LNCAP (cell line): ENCODE measurements at regions not wholly inside any gene's neighbourhood (a gene's known extent, or its start where the extent isn't known, plus 50 kb on each side); places are given as distances from the start of the nearest gene placed in this dataset.

ENCODE experiments used
- TF ChIP-seq, protein P1 (sequence below): fragments of 450-650 bp; IDR thresholded peaks from 2 replicates; pipeline ENCODE4 v1.5.1; 2017; ENCODE audit warnings: mild to moderate bottlenecking

DNA sequence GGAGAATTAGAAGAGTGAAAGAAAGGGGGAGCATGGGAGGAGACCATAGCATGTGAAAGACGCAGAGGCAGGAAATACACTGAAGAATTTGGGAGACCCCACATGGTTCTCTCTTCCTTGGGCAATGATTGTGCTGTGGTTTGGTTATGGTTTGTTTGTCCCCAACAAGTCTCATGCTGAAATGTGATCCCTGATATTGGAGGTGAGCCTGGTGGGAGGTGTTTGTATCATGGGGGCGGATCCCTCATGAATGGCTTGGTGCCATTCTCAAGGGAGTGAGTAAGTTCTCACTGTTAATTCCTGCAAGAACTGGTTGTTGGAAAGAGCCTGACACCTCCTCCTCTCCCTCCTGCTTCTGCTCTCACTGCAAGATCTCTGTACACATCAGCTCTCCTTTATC lies 78.6 kb upstream of the RAI2 start:
- TF ChIP-seq, protein P1, sequence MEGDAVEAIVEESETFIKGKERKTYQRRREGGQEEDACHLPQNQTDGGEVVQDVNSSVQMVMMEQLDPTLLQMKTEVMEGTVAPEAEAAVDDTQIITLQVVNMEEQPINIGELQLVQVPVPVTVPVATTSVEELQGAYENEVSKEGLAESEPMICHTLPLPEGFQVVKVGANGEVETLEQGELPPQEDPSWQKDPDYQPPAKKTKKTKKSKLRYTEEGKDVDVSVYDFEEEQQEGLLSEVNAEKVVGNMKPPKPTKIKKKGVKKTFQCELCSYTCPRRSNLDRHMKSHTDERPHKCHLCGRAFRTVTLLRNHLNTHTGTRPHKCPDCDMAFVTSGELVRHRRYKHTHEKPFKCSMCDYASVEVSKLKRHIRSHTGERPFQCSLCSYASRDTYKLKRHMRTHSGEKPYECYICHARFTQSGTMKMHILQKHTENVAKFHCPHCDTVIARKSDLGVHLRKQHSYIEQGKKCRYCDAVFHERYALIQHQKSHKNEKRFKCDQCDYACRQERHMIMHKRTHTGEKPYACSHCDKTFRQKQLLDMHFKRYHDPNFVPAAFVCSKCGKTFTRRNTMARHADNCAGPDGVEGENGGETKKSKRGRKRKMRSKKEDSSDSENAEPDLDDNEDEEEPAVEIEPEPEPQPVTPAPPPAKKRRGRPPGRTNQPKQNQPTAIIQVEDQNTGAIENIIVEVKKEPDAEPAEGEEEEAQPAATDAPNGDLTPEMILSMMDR: no peak

DNA sequence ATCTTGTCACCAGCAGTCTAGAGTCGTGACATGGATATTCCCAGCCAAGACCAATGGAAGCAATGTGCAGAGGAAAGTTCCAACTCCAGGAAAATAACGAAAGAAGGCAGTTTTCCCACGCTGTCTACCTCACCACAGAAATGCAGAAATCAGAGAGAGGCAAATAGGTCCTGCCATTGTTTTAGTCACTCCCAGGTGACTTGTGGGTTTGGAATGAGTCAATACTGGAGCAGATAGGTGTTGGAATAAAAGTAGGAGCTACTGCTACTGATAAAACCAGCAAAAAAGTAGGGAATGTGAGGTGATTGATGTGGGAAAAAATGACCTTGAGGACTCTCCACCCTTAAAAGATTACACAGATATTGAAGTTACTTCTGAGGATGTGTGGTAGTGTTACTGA lies 72.8 kb upstream of the RAI2 start:
- TF ChIP-seq, protein P1: no peak

DNA sequence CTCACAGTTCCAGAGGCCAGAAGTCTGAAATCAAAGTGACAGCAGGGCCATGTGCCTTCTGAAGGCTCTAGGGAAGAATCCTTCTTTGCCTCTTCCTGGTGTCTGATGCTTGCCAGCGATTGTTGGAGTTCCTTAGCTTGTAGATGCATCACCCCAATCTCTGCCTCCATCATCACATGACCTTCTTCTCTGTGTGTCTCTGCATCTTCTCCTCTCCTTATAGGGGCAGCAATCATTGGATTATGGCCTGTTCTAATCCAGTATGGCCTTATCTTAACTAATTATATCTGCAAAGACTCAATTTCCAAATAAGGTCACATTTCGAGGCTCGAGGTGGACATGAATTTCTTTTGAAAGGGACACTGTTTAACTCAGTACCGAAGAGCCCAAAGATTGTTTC lies 71.7 kb upstream of the RAI2 start:
- TF ChIP-seq, protein P1: no peak

DNA sequence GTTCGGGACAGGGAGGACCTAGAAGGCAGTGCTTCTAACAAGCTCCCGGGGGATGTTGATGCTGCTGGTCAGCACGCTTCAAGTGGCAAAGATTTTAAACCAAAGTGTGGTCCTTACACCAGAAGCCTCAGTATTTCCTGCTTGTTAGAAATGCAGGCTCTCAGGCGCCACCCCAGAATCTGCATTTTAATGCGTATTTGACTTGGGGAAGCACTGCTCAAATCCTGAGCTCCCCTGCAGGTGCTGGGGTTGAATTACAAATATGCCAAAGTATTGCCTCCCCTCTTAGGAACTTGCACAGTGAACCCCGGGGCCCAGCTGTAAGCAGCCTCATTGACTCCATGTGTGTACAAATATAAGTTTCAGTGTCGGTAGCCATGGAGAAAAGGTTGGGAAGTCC lies 70.8 kb upstream of the RAI2 start:
- TF ChIP-seq, protein P1: no peak

DNA sequence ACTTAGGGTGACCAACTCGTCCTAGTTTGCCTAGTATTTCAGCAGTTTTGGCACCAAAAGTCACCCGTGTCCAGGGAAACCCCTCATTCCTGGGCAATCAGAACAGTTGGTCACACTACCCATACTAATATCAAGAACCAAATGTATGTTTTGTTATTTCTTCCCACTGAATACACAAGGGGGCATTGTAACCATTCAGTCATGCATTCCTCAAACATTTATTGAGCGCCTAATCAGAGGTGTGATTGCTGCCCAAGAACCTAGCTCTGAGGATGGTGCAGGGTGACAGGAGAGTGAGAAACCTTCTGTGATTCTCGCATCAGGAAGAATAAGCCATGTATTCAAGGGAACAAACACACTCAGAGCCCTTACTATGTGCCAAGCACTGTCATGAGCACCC lies 69.8 kb upstream of the RAI2 start:
- TF ChIP-seq, protein P1: no peak; the same call in 1 of the 2 replicates

DNA sequence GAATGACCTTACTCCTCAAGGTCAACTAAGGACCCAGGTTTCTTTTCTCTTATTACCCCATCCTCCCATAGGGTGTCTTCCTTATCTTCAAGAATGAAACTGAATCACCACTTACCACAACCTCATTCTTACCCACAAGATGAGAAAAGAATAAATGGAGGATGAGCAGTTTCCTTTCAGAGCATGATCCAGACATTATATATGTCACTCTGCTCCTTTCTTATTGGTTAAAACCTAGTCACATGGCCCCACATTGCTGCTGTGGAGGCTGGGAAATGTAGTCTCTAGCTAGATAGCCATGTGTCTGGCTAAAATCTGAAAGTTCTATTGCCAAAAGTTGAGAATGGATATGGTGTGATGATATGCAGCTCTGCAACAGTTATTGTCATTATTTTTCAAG lies 62.4 kb upstream of the RAI2 start:
- TF ChIP-seq, protein P1: no peak

DNA sequence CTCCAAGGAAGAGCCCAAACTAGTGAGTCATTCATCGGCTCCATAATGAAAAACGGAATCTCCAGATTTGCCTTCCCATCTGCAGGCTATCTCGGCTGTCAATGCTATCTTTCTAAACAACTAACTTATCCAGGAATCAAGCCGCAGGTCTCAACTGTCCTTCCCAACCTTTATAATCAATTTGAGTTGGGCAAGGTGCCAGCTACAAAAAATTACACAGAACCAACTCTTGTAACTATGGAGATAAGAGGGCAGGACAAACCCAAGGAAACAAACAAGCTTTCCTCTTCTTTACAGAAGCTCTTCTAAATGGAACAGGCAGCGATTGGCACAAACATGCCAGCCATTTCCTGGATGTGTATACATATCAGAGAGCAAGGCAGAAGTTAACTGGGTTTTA lies 61.2 kb upstream of the RAI2 start:
- TF ChIP-seq, protein P1: no peak

DNA sequence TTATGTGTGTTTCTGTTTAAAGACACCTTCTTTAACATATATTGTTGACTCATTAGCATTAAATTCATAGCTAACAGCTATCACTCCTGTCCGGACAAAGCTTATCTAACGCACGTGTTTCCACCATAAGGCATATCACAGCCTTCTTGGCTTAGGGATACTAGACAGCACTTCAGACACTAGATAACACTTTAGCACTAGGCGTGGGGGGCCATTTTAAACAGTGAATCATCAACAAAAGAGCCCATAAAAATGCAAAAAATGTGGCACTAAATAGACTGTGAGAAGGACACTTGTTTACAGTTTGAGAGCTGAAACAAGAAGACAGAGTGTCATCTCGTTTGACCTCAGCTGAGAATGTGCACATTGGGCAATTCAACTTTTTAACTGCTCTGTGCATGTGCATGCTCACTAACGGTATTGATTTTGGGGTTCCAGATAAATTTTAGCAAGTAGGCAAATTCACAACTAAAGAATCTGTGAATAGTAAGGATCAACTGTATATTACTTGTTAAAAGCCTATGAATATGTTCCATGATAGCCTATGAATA lies 58.9 kb upstream of the RAI2 start:
- TF ChIP-seq, protein P1: no peak
